ENCODE measurements at regions not wholly inside any gene's neighbourhood (a gene's known extent, or its start where the extent isn't known, plus 50 kb on each side); places are given as distances from the start of the nearest gene placed in this dataset.
"Not testable (repeated sequence)": the region's sequence is repeated elsewhere in the genome, so short reads cannot be mapped to it uniquely, and the experiment has no call there.

GRCh38 chr18:60200558-60200957 is 172.0 kb downstream of the MC4R start:
- FAIRE-seq, result no peak

GRCh38 chr18:60199505-60199904 is 173.1 kb downstream of the MC4R start:
- no peak for FAIRE-seq

GRCh38 chr18:60197671-60198462 is 174.7 kb downstream of the MC4R start:
- FAIRE-seq, result no peak

- FAIRE-seq, result no peak
Observed at GRCh38 chr18:60196836-60197606, 175.6 kb downstream of the MC4R start.

- no peak for FAIRE-seq
Observed at GRCh38 chr18:60193780-60194179, 178.8 kb downstream of the MC4R start.

GRCh38 chr18:60191926-60192325 is 180.6 kb downstream of the MC4R start:
- FAIRE-seq, result no peak

- FAIRE-seq, result no peak
Observed at GRCh38 chr18:60189856-60190255, 182.7 kb downstream of the MC4R start.

GRCh38 chr18:60188958-60189357 is 183.6 kb downstream of the MC4R start:
- FAIRE-seq, result no peak

GRCh38 chr18:60182223-60182622 is 190.4 kb downstream of the MC4R start:
- no peak for FAIRE-seq

- FAIRE-seq, result no peak
Observed at GRCh38 chr18:60180671-60181070, 191.9 kb downstream of the MC4R start.

- FAIRE-seq, result not testable (repeated sequence)
Observed at GRCh38 chr18:60178224-60178623, 194.4 kb downstream of the MC4R start.

GRCh38 chr18:60176259-60176658 is 196.3 kb downstream of the MC4R start:
- peak; percentile 23 for FAIRE-seq

- no peak for FAIRE-seq
Observed at GRCh38 chr18:60174832-60175231, 197.7 kb downstream of the MC4R start.

- no peak for FAIRE-seq
Observed at GRCh38 chr18:60172030-60172429, 200.5 kb downstream of the MC4R start.

- FAIRE-seq, result no peak
Observed at GRCh38 chr18:60163622-60164021, 209.0 kb downstream of the MC4R start.

GRCh38 chr18:60162388-60162787 is 210.2 kb downstream of the MC4R start:
- no peak for FAIRE-seq

- FAIRE-seq, result no peak
Observed at GRCh38 chr18:60157810-60158209, 214.8 kb downstream of the MC4R start.

GRCh38 chr18:60153376-60153775 is 219.2 kb downstream of the MC4R start:
- FAIRE-seq, result no peak

GRCh38 chr18:60149316-60149715 is 223.3 kb downstream of the MC4R start:
- FAIRE-seq, result no peak

- no peak for FAIRE-seq
Observed at GRCh38 chr18:60147323-60147722, 225.3 kb downstream of the MC4R start.

GRCh38 chr18:60146220-60146960 is 226.2 kb downstream of the MC4R start:
- FAIRE-seq, result no peak

- FAIRE-seq, result no peak
Observed at GRCh38 chr18:60145776-60146175, 226.8 kb downstream of the MC4R start.

GRCh38 chr18:60134806-60135205 is 235.0 kb downstream of the PMAIP1 start:
- FAIRE-seq, result no peak

All from endometrium (tissue), 2 donors.